ENCODE measurements at regions not wholly inside any gene's neighbourhood (a gene's known extent, or its start where the extent isn't known, plus 50 kb on each side); places are given as distances from the start of the nearest gene placed in this dataset.
A peak's percentile ranks its signal among the peaks of the same experiment; 100 is the strongest.

DNA sequence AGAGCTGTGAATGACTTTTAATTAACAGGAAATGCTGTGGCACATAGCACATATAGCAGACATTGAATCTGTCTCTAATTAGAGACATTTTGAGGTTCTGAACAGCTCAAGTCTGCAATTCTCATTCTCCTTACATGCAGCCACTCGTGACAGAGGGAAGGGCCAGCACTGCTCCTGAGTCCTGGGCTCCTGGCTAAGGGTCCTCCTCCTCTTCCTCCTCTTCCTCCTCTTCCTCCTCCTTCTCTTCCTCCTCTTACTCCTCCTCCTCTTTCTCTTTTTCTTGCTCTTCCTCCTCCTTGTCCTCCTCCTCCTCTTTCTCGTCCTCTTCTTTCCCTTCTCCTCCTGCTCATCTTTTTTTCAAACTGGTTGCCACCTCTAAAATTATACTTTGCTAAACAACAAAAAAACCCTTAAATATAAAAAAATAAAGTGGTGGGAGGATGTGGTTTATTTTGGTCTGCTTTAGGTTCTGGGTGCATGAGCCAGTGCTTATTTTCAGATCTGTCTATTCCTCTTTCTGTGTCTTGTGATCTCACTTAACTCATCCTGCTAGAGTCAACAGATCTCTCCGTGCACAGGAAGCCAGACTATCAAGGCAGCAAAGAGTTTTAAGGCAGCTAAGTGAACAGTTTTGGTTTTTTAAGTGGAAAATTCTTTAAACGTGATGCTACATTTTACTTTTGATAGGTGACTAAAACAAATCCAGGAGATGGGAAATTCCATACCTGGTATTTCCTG is 159.3 kb downstream of the CD83 start:
- H3K4me1 ChIP-seq (ENCODE audit: control insufficient read depth, insufficient read depth, low read length) = peaks cover 19% of the 10 kb centered on the region
- peak overlapping the region; percentile 47 for H3K27ac ChIP-seq (ENCODE audit: control insufficient read depth, insufficient read depth)
- H3K36me3 ChIP-seq (ENCODE audit: control insufficient read depth in 2 of 2, insufficient read depth in 2 of 2, low read length in 1 of 2) = no peaks in the 10 kb centered on the region
- peak overlapping the region; percentile 64 for H3K4me2 ChIP-seq (ENCODE audit: control insufficient read depth, insufficient read depth)
- 0 out of 2 replicates have a peak overlapping the region, but pooled peaks have one; percentile 0 for H3K4me3 ChIP-seq
- CTCF ChIA-PET = interaction anchor here (0.6 kb wide), 1 partner anchor 66 kb away, joined by 3 read pairs; no protein-coding TSS in a partner anchor
- peak overlapping the region; percentile 37 for H3K9ac ChIP-seq (ENCODE audit: control insufficient read depth, insufficient read depth, low read length)
- H3K27me3 ChIP-seq (replicated peaks in 1 of 2; ENCODE audit: control insufficient read depth in 2 of 2, insufficient read depth in 2 of 2, low read length in 1 of 2) = no peaks in the 10 kb centered on the region
- no TSS peak for BruUV-seq (replicated peaks)
- peak; percentile 54 for DNase-seq (ENCODE audit: low read depth, low spot score)
- SMC1A ChIA-PET (ENCODE audit: uncharacterized antibody, unreplicated experiment) = interaction anchor here (0.8 to 1.0 kb wide), 2 partner anchors 14 to 191 kb away, joined by 3 read pairs; no protein-coding TSS in a partner anchor
- H3K9me3 ChIP-seq (replicated peaks; ENCODE audit: control insufficient read depth, insufficient read depth, low read length) = peaks cover 4% of the 10 kb centered on the region; the same call in 2 of the 3 replicates
- peak; percentile 94 for ATAC-seq
- intact Hi-C loops (cut with micrococcal nuclease; ENCODE audit: unreplicated experiment) = no loop called here
- peak; percentile 87 for FAIRE-seq
- RAD21 ChIA-PET (ENCODE audit: unreplicated experiment) = interaction anchor here (1.0 to 1.5 kb wide), 4 partner anchors 11 to 255 kb away, joined by 3 to 5 read pairs (median 4); no protein-coding TSS in a partner anchor
- 0% methylated on average over 4 of the region's 4 CpGs for WGBS (ENCODE audit: insufficient coverage, insufficient replicate concordance, low lambda C conversion rate, missing lambda C conversion rate)
- POLR2A ChIA-PET = interaction anchor here (1.2 kb wide), 1 partner anchor 21 kb away, joined by 3 read pairs; no protein-coding TSS in a partner anchor
- no peaks in the 10 kb centered on the region for H3K79me2 ChIP-seq (ENCODE audit: control insufficient read depth, insufficient read depth, low read length)
- peak overlapping the region; percentile 49 for H2AFZ ChIP-seq (ENCODE audit: control insufficient read depth, low read depth, low read length)
- in situ Hi-C loops (cut with MboI) = no loop called here
- H4K20me1 ChIP-seq (ENCODE audit: control insufficient read depth, insufficient read depth) = no peaks in the 10 kb centered on the region
- TF ChIP-seq NBN (IDR thresholded peaks at IDR 0.05) = peak; percentile 97
- no peak for TF ChIP-seq HCFC1 (IDR thresholded peaks at IDR 0.05; ENCODE audit: low read length)
- TF ChIP-seq CHD1 (IDR thresholded peaks at IDR 0.05; ENCODE audit: low read depth, low read length) = no peak
- no peak for TF ChIP-seq NFYB (IDR thresholded peaks at IDR 0.05; ENCODE audit: insufficient read depth, low read depth, low read length)
- no peak for TF ChIP-seq ESRRA (IDR thresholded peaks at IDR 0.05; ENCODE audit: low read length)
- TF ChIP-seq, protein P1, sequence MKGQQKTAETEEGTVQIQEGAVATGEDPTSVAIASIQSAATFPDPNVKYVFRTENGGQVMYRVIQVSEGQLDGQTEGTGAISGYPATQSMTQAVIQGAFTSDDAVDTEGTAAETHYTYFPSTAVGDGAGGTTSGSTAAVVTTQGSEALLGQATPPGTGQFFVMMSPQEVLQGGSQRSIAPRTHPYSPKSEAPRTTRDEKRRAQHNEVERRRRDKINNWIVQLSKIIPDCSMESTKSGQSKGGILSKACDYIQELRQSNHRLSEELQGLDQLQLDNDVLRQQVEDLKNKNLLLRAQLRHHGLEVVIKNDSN (IDR thresholded peaks at IDR 0.05; ENCODE audit: borderline replicate concordance, extremely low read length, insufficient read depth, low read depth, low read length) = no peak
- TF ChIP-seq CBX3 (IDR thresholded peaks at IDR 0.05; ENCODE audit: borderline replicate concordance, low read depth) = no peak
- no peak for TF ChIP-seq RFX5 (IDR thresholded peaks at IDR 0.05; ENCODE audit: low read depth, low read length)
- TF ChIP-seq BCL11A (IDR thresholded peaks at IDR 0.05; ENCODE audit: low read depth, low read length) = peak; percentile 48; the same call in 1 of the 2 replicates
- TF ChIP-seq, protein P2, sequence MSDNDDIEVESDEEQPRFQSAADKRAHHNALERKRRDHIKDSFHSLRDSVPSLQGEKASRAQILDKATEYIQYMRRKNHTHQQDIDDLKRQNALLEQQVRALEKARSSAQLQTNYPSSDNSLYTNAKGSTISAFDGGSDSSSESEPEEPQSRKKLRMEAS (IDR thresholded peaks at IDR 0.05; ENCODE audit: low read depth, low read length) = 0 out of 2 replicates have a peak, but pooled peaks have one; percentile 21
- TF ChIP-seq CBFB (IDR thresholded peaks at IDR 0.05; ENCODE audit: low read depth) = 0 out of 2 replicates have a peak, but pooled peaks have one; percentile 52
- TF ChIP-seq ATF7 (IDR thresholded peaks at IDR 0.05; ENCODE audit: low read depth) = peak; percentile 82
- TF ChIP-seq RCOR1 (conservative IDR thresholded peaks at IDR 0.05; ENCODE audit: low read depth, low read length) = no peak
- TF ChIP-seq, protein P3, sequence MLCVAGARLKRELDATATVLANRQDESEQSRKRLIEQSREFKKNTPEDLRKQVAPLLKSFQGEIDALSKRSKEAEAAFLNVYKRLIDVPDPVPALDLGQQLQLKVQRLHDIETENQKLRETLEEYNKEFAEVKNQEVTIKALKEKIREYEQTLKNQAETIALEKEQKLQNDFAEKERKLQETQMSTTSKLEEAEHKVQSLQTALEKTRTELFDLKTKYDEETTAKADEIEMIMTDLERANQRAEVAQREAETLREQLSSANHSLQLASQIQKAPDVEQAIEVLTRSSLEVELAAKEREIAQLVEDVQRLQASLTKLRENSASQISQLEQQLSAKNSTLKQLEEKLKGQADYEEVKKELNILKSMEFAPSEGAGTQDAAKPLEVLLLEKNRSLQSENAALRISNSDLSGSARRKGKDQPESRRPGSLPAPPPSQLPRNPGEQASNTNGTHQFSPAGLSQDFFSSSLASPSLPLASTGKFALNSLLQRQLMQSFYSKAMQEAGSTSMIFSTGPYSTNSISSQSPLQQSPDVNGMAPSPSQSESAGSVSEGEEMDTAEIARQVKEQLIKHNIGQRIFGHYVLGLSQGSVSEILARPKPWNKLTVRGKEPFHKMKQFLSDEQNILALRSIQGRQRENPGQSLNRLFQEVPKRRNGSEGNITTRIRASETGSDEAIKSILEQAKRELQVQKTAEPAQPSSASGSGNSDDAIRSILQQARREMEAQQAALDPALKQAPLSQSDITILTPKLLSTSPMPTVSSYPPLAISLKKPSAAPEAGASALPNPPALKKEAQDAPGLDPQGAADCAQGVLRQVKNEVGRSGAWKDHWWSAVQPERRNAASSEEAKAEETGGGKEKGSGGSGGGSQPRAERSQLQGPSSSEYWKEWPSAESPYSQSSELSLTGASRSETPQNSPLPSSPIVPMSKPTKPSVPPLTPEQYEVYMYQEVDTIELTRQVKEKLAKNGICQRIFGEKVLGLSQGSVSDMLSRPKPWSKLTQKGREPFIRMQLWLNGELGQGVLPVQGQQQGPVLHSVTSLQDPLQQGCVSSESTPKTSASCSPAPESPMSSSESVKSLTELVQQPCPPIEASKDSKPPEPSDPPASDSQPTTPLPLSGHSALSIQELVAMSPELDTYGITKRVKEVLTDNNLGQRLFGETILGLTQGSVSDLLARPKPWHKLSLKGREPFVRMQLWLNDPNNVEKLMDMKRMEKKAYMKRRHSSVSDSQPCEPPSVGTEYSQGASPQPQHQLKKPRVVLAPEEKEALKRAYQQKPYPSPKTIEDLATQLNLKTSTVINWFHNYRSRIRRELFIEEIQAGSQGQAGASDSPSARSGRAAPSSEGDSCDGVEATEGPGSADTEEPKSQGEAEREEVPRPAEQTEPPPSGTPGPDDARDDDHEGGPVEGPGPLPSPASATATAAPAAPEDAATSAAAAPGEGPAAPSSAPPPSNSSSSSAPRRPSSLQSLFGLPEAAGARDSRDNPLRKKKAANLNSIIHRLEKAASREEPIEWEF (IDR thresholded peaks at IDR 0.05; ENCODE audit: insufficient replicate concordance, low read depth, low read length) = no peak
- TF ChIP-seq CHD2 (IDR thresholded peaks at IDR 0.05; ENCODE audit: borderline replicate concordance, low read depth, low read length) = peak; percentile 51; the same call in 1 of the 2 replicates
- TF ChIP-seq PAX8 (IDR thresholded peaks at IDR 0.05) = 0 out of 2 replicates have a peak, but pooled peaks have one; percentile 64
- 0 out of 2 replicates have a peak, but pooled peaks have one; percentile 16 for TF ChIP-seq GATAD2B (conservative IDR thresholded peaks at IDR 0.05; ENCODE audit: low read depth)
- TF ChIP-seq EGR1 (IDR thresholded peaks at IDR 0.05; ENCODE audit: borderline replicate concordance in 1 of 2, low read depth in 2 of 2, low read length in 2 of 2) = no peak

All from GM12878 (cell line).